ENCODE measurements at regions not wholly inside any gene's neighbourhood (a gene's known extent, or its start where the extent isn't known, plus 50 kb on each side); places are given as distances from the start of the nearest gene placed in this dataset.

DNA sequence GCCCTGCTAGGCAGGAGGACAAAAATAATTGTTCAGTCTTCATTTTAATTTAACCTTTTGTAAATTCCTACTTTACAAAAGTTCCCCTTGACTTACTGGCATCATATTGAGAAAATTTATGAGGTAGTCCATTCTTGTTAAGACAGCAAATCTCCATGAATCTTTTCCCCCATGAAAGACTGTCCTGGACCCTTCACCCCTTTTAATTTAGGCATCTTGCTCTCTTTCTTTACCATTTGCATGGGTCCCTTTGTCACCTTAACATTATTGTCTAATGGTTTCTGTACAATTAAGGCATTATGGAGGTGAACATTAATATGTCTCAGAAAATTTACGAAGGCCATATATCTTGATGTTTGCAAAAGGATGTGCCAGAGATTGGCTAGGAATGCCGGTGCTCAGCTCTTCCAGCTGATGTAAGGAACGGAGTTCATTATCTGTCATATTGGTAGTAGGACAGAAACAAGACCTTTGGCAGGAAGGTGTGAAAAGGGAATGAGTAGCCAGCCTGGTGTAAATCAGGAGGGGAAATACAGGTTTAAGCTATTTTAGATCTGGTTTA is 382.8 kb upstream of the TSHZ2 start:
- DNase-seq (ENCODE audit: low read depth in 3 of 3, low spot score in 1 of 3), result no peak

DNA sequence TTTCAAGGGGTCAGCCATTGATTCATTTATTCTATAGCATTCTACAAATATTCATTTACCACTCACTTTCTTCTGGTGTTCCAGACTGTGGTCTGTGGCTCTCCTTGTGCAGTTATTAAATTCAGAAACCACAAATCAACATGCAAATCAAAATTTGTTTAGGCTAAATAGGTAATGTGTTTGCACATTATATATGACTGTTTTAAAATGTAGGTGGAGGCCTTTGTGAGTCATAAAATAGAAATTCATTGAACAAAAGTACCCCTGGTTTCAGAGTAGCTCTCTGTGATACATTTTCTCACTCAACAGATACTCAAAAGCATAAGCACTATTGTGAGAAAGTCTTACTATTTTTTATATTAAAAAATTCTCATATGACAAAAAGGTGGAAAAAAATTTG is 385.5 kb upstream of the TSHZ2 start:
- DNase-seq (ENCODE audit: low read depth in 3 of 3, low spot score in 1 of 3), result no peak

DNA sequence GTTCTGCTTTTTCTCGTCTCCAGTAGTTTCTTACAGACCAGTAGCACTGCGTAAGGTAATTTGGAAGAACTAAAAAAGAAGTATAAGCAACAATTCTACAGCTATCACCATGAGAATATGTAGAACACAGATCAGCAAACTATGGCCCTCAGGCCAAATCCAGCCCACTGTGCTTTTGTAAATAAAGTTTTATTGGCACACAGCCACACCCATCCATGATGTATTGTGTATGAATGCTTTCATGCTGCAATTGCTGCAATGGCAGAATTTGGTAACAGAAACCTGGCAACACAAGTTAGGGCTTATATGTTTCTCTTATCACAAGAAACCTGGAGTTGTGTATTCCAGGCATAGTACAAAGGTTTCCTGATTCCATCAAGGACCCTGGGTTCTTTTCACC is 386.8 kb upstream of the TSHZ2 start:
- no peak for DNase-seq (ENCODE audit: low read depth in 3 of 3, low spot score in 1 of 3)

DNA sequence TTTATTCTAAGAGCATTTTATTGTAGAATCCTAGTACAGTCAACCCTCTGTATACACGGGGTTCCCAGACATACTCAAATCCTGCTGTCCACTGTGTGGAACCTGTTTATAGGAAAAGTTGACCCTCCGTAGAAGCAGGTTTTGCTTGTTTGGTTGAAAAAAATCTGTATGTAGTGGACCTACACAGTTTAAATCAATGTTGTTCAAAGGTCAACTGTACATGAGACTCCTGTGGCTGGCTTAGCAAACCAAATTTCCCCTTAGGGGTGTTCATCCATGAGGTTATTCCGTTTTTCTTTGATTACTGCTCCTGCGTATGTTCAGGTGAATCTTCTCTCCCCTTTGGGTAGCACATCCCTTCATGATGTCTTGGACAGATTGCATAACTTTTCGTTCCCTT is 387.0 kb upstream of the ZFP64 start:
- no peak for DNase-seq (ENCODE audit: low read depth in 3 of 3, low spot score in 1 of 3)

DNA sequence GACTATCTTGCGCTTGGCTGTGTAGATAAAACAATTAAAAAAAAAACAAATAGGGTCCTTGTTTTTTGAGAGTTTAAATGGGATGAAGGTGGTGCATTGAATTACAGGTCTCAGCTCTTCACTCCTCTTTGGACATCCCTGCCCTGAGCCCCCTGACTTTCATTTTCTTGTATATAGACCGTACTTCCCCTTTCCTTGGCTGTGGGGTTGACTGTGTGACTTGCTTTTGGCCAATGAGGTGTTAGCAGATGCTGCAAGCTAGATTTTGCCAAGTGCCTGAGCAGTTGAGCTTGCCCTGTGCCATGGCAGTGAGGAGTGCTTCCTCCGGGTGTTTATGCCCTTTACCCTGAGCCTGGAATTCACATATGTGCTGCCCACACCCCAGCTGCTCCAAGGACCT is 386.1 kb upstream of the ZFP64 start:
- no peak for DNase-seq (ENCODE audit: low read depth in 3 of 3, low spot score in 1 of 3)

DNA sequence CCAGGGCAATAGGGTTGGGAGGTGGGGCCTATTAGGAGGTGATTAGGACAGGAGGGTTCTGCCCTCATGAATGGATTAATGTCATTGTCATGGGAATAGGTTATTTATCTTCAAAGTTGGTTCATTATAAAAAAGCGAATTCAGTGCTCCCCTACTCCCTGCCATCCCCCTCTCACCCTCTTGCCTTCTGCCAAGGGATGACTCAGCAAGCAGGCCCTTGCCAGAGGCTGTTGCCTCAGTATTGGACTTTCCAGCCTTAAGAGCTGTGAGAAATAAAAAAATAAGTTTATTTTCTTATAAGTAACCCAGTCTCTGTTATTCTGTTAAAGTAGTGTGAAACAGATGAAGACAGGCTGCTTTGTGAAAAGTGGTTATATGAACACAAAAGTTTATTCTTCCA is 381.1 kb upstream of the ZFP64 start:
- no peak for DNase-seq (ENCODE audit: low read depth in 3 of 3, low spot score in 1 of 3)

DNA sequence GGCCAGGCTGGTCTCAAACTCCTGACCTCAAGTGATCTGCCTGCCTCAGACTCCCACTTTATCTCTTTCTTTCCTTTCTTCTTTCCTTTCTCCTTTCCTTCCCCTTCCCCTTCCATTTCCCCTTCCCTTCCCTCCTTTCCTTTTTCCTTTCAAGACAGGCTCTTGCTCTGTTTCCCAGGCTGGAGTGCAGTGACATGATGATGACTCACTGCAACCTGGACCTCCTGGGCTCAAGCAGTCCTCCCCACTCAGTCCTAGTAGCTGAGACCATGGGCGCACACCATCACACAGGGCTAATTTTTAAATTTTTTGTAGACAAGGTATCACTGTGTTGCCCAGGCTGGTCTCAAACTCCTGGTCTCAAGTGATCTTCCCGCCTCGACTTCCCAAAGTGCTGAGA is 377.6 kb upstream of the ZFP64 start:
- no peak for DNase-seq (ENCODE audit: low read depth in 3 of 3, low spot score in 1 of 3)

DNA sequence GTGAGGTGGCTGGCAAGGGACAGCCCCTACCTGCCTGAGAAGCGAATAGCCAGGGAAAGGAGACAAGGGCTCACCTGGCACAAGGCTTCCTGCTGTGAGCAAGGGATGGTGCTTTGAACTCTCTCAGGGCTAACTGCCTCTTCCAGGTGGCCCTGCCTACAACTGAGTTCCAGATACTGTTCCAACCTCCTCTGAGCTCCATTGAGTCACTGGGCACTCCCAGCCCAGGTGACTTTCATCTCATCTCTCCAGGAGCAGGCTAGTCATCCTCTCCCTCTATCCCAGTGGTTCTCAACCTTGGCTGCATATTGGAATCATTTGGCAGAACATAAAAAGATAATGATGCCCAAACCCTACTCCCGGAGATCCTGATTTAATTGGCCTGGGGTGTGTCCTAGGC is 374.0 kb upstream of the ZFP64 start:
- no peak for DNase-seq (ENCODE audit: low read depth in 3 of 3, low spot score in 1 of 3)

DNA sequence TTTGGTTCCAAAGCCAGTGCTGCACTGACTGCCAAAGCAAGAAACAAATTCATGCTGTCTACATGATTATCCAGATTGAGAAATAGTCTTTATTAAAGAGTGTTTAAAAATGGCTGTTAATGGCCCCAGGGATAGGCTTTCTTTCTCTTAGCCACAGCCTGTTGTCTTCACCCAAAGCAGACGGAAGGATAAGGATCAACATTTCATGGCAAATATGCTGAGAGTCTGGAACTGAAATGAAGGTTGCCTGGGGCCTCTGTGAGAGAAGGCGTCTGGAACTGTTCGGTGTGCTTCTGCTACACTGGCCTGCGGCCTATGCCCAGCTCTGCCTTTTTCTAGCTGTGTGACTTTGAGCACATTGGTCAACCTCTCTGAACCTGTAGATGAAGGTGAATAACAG is 373.0 kb upstream of the ZFP64 start:
- DNase-seq (ENCODE audit: low read depth in 3 of 3, low spot score in 1 of 3), result no peak

DNA sequence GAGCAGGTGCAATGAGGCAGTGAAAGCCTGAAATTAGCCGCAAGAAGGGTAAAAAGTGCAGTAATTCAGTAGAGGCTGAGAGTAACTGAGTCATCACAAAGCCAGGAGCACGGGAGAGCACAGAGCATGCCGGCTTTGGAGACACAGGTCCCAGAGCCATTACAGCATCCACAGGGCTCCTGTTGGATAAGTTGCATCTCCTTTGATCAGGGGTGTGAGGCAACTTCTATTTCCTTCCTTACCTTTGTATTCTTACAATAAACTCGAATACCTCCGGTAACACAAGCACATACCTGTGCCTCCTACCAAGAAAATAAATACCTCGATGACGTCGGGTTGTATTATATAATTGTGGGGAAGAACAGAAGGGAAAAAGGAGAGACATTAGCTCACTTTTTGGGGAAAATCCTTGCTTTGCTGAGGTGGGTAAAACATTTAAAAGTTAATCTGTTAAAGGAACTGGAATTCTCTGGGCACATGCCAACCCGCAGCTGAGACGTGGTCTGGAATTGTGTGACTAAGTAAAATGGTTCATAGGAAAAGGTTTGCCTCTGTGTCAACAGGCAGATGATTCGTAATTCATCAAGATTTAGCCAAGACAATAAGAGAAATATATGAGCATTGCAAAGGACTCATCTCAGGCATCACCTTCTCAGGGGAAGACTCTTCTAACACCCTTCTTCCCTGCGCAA is 360.7 kb upstream of the ZFP64 start:
- DNase-seq (ENCODE audit: low read depth in 3 of 3, low spot score in 1 of 3), result no peak

DNA sequence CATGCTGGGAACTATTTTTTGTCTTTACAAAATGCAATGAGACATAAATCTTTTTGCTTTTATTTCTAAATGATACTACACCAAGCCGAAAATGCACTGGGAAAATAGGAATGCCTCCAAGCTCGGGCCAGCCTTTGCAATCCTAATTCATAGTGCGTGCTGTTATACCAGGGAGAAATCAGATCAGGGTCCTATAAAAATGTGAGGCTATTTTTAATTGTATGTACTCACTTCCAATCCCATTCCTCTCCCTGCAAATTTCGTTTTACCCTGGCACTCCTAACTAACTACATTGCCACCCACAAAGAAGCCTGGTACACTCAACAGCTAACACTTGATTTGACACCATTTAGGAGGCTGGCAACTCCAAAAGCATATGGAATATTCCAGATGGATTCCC is 350.6 kb upstream of the ZFP64 start:
- no peak for DNase-seq (ENCODE audit: low read depth in 3 of 3, low spot score in 1 of 3)

DNA sequence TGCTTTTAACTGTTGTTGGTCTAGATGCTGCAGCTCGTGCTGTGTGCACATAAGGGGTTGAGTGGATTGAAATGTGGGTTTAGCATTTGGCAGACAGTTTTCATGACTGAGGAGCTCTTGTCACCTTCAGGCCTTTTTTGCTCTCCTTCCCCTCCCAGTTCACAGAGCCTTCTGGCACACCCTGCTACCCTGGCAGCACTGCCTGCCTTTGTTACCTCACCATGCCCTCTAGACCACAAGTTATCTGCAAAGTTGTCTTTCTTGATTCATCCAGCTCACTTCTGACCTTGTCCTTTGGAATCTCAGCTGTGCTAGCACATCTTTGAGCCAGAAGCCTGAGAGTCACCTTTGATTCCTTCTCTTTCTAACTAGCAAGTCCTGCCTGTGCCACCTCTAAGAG is 348.9 kb upstream of the ZFP64 start:
- DNase-seq (ENCODE audit: low read depth in 3 of 3, low spot score in 1 of 3), result no peak

DNA sequence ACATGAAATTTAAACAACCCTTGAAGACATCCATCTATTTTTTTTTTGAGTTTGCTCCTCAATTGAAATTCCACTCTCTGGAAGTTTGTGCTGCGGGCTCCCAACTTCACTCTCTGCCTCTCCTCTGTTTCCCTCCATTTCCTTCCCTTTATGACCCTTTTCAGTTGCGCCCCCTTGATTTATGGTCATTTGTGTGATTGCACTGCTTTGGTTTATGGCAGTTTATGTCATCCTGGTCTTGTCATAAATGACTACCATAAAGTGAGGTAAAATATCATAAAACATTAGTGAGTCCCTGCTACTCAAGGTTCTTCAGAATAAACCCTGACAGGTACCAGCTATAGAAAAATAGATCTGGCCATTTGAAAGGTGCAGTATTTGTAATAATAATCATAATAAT is 348.3 kb upstream of the ZFP64 start:
- DNase-seq (ENCODE audit: low read depth in 3 of 3, low spot score in 1 of 3), result no peak

DNA sequence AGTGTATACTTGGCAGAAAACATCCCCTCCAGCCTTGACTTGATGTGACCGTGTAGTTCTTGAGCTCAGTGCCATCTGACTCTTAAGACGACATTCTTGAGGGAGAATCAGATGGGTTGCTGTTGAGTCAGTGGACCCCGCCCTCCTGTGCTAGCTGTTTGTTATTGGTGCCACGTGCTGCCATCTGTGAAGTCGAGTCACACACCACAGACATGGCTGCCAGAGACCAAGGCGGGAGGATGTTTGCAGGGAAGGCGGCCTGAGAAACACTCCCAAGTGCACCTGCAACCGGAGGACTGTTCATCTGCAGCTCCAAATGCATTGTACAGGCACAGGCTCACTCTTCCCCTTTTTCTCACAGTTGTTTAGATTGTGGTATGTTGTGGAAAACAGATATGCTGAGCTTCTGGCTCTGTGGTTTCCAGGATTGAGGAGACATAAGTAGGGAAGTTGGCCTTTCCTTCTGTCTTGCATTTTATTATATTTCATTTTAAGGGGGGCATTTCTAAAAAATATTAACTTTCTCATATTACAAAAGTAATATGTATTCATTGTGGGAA is 345.3 kb upstream of the ZFP64 start:
- DNase-seq (ENCODE audit: low read depth in 3 of 3, low spot score in 1 of 3), result no peak

DNA sequence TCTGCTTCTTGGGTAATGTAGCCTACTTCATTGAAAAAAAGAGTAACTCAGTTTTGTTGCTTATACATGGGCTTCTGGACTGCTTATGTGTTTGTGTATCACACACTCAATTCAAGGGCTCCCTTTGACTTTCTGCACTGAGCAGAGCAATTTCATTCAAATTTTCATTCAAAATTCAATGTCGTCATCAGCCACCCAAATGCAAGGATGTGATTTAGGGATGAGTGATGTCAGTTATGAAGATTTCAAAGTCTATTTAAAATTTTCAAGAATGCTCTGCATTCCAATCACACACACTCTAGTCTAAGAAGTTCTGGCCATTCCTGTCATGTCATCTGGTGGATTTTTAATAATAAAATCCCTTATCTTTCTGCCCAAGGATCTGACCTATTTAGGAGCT is 344.5 kb upstream of the ZFP64 start:
- no peak for DNase-seq (ENCODE audit: low read depth in 3 of 3, low spot score in 1 of 3)

DNA sequence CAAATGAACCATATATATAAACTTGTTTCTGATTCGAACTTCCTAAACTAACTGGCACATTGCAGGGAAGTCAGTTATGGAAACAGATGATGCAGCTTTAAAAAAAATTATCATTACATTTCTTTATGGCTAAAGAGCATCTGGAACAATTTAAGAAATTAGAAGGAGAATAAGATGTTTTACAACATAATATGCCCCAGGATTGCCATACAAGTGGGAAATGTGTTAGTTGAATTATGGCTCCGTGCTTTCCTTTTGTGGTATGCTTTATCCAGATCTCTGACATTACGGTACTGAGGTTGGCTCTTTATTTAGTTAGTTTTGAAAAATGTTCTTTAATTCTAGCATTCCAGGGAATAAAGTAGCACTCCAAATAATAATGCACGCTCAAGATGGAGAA is 343.0 kb upstream of the ZFP64 start:
- no peak for DNase-seq (ENCODE audit: low read depth in 3 of 3, low spot score in 1 of 3)

DNA sequence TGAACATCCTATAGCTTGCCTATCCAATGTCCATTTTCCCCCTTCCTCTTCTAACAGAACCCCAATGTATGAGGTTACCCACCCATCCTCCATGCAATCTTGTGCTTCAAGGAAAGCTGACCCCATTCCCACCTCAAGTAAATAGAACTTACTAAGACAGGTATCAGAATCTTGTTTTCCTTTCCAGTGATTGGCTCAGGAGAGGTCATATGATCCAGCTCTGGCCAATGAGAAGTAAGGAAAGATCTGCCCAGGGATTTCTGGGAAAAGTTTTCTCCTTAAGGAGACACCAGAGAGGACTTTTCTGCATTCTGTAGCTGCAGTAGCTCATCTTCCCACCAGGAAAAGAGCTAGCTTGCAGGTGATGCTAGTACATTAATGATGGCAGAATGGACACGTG is 341.8 kb upstream of the ZFP64 start:
- DNase-seq (ENCODE audit: low read depth in 3 of 3, low spot score in 1 of 3), result no peak

DNA sequence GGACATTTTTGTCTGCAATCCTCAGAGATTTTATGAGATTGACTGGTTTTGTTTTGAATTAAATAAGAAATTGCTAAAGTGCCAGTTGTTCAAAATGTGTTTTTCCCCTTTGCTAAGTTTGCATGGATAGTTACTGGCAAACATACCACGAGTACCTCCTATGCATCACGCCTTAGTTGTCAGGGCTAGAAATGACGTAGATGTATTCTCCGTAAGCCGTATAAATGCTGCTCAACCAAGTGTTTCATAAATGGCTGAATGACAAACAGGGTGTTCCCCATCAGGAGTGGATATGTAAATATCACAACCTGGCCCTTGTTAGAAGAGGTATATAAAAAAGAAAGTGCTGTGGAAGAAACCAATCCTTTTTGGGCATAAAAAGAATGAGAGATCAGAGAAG is 341.1 kb upstream of the ZFP64 start:
- DNase-seq (ENCODE audit: low read depth in 3 of 3, low spot score in 1 of 3), result no peak

DNA sequence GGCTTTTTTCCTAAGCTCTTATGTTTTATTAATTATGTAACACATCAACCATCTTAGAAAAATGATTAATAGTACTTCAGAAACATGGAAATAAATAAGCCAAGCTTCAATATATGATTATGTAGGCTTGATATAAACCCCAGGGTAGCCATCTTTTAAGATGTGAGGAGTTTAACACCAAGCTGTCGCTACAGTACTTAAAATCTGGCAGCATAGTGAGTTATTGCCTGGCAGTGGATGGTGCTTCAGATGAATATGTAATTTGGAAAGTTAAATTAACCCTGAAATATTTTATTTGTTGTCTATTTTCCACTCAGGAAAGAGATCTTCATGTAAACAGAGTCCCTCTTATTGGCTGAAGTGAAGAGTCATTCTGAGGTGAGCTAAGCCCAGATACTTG is 339.0 kb upstream of the ZFP64 start:
- DNase-seq (ENCODE audit: low read depth in 3 of 3, low spot score in 1 of 3), result no peak

DNA sequence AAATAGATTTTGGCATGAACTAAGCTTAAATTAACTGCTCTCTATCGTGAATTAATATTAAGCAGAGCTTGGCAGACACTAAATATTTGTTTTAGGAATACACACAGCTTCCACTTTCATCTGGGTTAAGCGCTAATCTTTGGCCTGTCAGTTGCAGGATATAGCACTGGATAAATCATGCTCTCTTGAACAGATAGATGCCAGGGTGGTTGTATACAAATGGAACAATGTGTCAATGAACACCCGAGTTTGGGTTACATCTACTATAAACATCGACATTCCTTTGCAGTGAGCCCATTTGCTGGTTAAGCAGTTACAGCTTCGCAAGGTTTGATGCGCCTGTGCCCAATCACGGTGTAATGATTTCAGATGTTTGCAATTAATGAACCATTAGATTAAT is 338.2 kb upstream of the ZFP64 start:
- DNase-seq (ENCODE audit: low read depth in 3 of 3, low spot score in 1 of 3), result no peak

DNA sequence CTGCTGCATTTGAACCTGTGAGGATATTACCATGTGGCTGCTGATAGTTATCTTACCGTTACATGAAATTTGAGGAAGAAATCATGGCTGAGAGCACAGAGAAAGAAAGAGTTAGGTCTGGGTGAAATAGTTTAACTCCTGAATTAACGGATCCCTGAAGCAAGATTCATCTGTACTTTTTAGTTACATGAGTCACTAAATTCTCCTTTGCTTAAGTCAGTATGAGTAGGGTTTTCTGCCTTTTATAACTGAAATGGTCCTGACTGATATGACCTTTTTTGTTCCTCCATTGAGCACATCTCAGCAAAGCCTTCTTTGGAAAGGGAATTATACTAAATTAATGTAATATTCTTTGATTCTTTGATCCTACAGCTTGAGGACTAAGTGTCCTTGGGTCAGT is 333.3 kb upstream of the ZFP64 start:
- DNase-seq (ENCODE audit: low read depth in 3 of 3, low spot score in 1 of 3), result no peak

DNA sequence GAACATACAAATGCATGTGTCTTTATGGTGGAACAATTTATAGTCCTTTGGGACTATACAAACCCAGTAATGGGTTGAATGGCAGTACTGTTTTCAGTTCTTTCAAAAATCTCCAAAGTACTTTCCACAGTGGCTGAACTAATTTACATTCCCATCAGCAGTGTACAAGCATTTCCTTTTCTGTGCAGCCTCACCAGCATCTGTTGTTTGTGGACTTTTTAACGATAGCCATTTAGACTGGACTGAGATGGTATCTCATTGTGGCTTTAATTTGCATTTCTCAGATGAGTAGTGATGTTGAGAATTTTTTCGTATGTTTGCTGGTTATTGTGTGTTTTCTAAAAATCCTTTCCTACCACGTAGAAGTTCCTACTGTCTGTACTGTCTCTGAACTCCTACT is 327.2 kb upstream of the ZFP64 start:
- no peak for DNase-seq (ENCODE audit: low read depth in 3 of 3, low spot score in 1 of 3)

DNA sequence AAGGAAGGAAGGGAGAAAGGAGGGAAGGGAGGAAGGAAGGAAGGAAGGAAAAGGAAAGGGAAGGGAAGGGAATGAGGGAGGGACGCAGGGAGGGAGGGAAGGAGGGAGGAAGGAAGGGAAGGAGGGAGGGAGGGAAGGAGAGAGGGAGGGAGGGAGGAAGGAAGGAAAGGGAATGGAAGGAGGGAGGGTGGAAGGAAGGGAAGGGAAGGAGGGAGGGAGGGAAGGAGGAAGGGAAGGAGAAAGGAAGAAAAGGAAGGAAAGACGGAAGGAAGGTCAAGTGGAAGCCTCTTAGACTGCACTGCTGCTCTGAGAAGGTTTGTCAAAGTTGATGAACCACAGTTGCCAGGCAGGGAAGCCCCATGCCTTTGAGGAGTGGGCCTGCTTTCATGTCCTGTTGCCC is 324.3 kb upstream of the ZFP64 start:
- DNase-seq (ENCODE audit: low read depth in 3 of 3, low spot score in 1 of 3), result no peak

Data from stimulated activated CD4-positive, alpha-beta T cell treated with anti-CD3 and anti-CD28 coated beads, TNF-alpha, amount 100 ng/mL, for 1 hour (primary cell).